HEK293 (cell line): ENCODE measurements at regions not wholly inside any gene's neighbourhood (a gene's known extent, or its start where the extent isn't known, plus 50 kb on each side); places are given as distances from the start of the nearest gene placed in this dataset.

ENCODE experiments used
- CTCF ChIA-PET: fragments of 350-600 bp; formaldehyde crosslinking; extraction: SDS; loops from one replicate; lab custom pipeline; 2021; ENCODE audit warnings: antibody characterized with exemption; lab: Yijun Ruan, JAX
- POLR2A ChIA-PET: fragments of 300-600 bp; formaldehyde crosslinking; extraction: SDS; loops from one replicate; lab custom pipeline; 2020; ENCODE audit warnings: antibody characterized with exemption, inconsistent platforms; lab: Yijun Ruan, JAX
- H3K27ac ChIP-seq: fragments of 200-500 bp; sonication (Bioruptor generic); 2 replicates; pipeline ENCODE4 v1.5.1; 2014; ENCODE audit warnings: low read depth, low read length, control low read depth, inconsistent platforms; ENCODE audit errors: extremely low read depth
- H3K36me3 ChIP-seq, 2 experiments: fragments of 200-500 bp in 1 of 2; sonication (Bioruptor generic) in 1 of 2; 1 replicate in 1 of 2; 2 replicates in 1 of 2; pipeline ENCODE4 v1.5.1; 2014 to 2017; ENCODE audit warnings: inconsistent platforms in 2 of 2, low read length in 2 of 2; ENCODE audit not compliant: control insufficient read depth in 2 of 2, insufficient read depth in 1 of 2
- H3K4me1 ChIP-seq: fragments of 200-500 bp; sonication (Bioruptor generic); 2 replicates; pipeline ENCODE4 v1.5.1; 2014; ENCODE audit warnings: mild to moderate bottlenecking, low read length, inconsistent platforms; ENCODE audit not compliant: control insufficient read depth, insufficient read depth
- H3K4me3 ChIP-seq: 2 replicates; pipeline ENCODE4 v1.5.1; 2011; ENCODE audit warnings: low read depth, mild to moderate bottlenecking, control low read depth, low read length, moderate library complexity
- H3K9me3 ChIP-seq: fragments of 200-500 bp; sonication (Bioruptor generic); 2 replicates; pipeline ENCODE4 v1.5.1; 2014; ENCODE audit warnings: low read depth, low read length, inconsistent platforms; ENCODE audit not compliant: control insufficient read depth, insufficient read depth
- ATF2 ChIP-seq: fragments of 450-650 bp; formaldehyde crosslinking; IDR thresholded peaks from 2 replicates; pipeline ENCODE4 v1.5.1; 2016; ENCODE audit warnings: missing biosample characterization, missing genetic modification characterization, low read depth
- GLI2 ChIP-seq: fragments of 450-650 bp; formaldehyde crosslinking; IDR thresholded peaks from 2 replicates; pipeline ENCODE4; 2017; ENCODE audit warnings: missing biosample characterization, missing genetic modification characterization, low read depth, borderline replicate concordance
- IKZF3 ChIP-seq: fragments of 450-650 bp; IDR thresholded peaks from 2 replicates; pipeline ENCODE4 v1.5.0; 2018; ENCODE audit warnings: missing biosample characterization, mild to moderate bottlenecking, missing genetic modification characterization, moderate library complexity
- KLF7 ChIP-seq: fragments of 450-650 bp; formaldehyde crosslinking; IDR thresholded peaks from 2 replicates; pipeline ENCODE4 v1.5.1; 2016; ENCODE audit warnings: missing biosample characterization, missing genetic modification characterization, borderline replicate concordance
- KLF8 ChIP-seq: fragments of 450-650 bp; formaldehyde crosslinking; IDR thresholded peaks from 2 replicates; pipeline ENCODE4 v1.5.1; 2016; ENCODE audit warnings: missing biosample characterization, missing genetic modification characterization
- KLF9 ChIP-seq: fragments of 450-650 bp; formaldehyde crosslinking; IDR thresholded peaks from 2 replicates; pipeline ENCODE4 v1.5.1; 2016; ENCODE audit warnings: missing biosample characterization, missing genetic modification characterization, low read depth
- OVOL3 ChIP-seq: fragments of 450-650 bp; formaldehyde crosslinking; IDR thresholded peaks from 2 replicates; pipeline ENCODE4 v1.5.1; 2016; ENCODE audit warnings: missing biosample characterization, missing genetic modification characterization
- PBX3 ChIP-seq: sonication (generic); formaldehyde crosslinking; IDR thresholded peaks from 2 replicates; pipeline ENCODE4 v1.8.1; 2022; ENCODE audit warnings: mild to moderate bottlenecking, moderate library complexity, missing genetic modification reagents
- PRDM1 ChIP-seq: fragments of 450-650 bp; formaldehyde crosslinking; IDR thresholded peaks from 2 replicates; pipeline ENCODE4; 2016; ENCODE audit warnings: missing biosample characterization, missing genetic modification characterization
- PRDM10 ChIP-seq: fragments of 450-650 bp; formaldehyde crosslinking; IDR thresholded peaks from 2 replicates; pipeline ENCODE4 v1.5.1; 2016; ENCODE audit warnings: missing biosample characterization, missing genetic modification characterization
- SALL2 ChIP-seq: fragments of 450-650 bp; formaldehyde crosslinking; IDR thresholded peaks from 2 replicates; pipeline ENCODE4 v1.5.0; 2017; ENCODE audit warnings: missing biosample characterization, mild to moderate bottlenecking, missing genetic modification characterization, borderline replicate concordance
- SP7 ChIP-seq: fragments of 450-650 bp; formaldehyde crosslinking; IDR thresholded peaks from 2 replicates; pipeline ENCODE4 v1.5.1; 2016; ENCODE audit warnings: missing biosample characterization, missing genetic modification characterization
- ZBTB44 ChIP-seq: fragments of 450-650 bp; IDR thresholded peaks from 2 replicates; pipeline ENCODE4 v1.5.1; 2018; ENCODE audit warnings: missing biosample characterization, mild to moderate bottlenecking, missing genetic modification characterization
- ZNF114 ChIP-seq: fragments of 450-650 bp; formaldehyde crosslinking; IDR thresholded peaks from 2 replicates; pipeline ENCODE4 v1.5.0; 2017; ENCODE audit warnings: missing biosample characterization, missing genetic modification characterization
- ZNF211 ChIP-seq: fragments of 450-650 bp; formaldehyde crosslinking; IDR thresholded peaks from 2 replicates; pipeline ENCODE4 v1.5.1; 2016; ENCODE audit warnings: low read depth, missing biosample characterization, missing genetic modification characterization
- ZNF26 ChIP-seq: fragments of 450-650 bp; formaldehyde crosslinking; IDR thresholded peaks from 2 replicates; pipeline ENCODE4 v1.5.1; 2016; ENCODE audit warnings: missing biosample characterization, missing genetic modification characterization
- ZNF341 ChIP-seq: fragments of 450-650 bp; formaldehyde crosslinking; IDR thresholded peaks from 2 replicates; pipeline ENCODE4; 2016; ENCODE audit warnings: low read depth, missing biosample characterization, missing genetic modification characterization
- ZNF362 ChIP-seq: fragments of 450-650 bp; formaldehyde crosslinking; IDR thresholded peaks from 2 replicates; pipeline ENCODE4 v1.5.1; 2016; ENCODE audit warnings: missing biosample characterization, missing genetic modification characterization
- ZNF530 ChIP-seq: fragments of 450-650 bp; formaldehyde crosslinking; IDR thresholded peaks from 2 replicates; pipeline ENCODE4 v1.5.1; 2016; ENCODE audit warnings: low read depth, missing biosample characterization, missing genetic modification characterization
- ZNF76 ChIP-seq: fragments of 450-650 bp; formaldehyde crosslinking; IDR thresholded peaks from 2 replicates; pipeline ENCODE4; 2016; ENCODE audit warnings: low read depth, missing biosample characterization, missing genetic modification characterization, borderline replicate concordance
- ZNF768 ChIP-seq: fragments of 450-650 bp; formaldehyde crosslinking; IDR thresholded peaks from 2 replicates; pipeline ENCODE4 v1.5.1; 2018; ENCODE audit warnings: missing biosample characterization, mild to moderate bottlenecking, missing genetic modification characterization
- ZNF776 ChIP-seq: fragments of 450-650 bp; formaldehyde crosslinking; IDR thresholded peaks from 2 replicates; pipeline ENCODE4 v1.5.0; 2017; ENCODE audit warnings: missing biosample characterization, missing genetic modification characterization, borderline replicate concordance
- ZNF785 ChIP-seq: fragments of 450-650 bp; formaldehyde crosslinking; IDR thresholded peaks from 2 replicates; pipeline ENCODE4 v1.5.1; 2016; ENCODE audit warnings: missing biosample characterization, missing genetic modification characterization
- ZNF830 ChIP-seq: fragments of 450-650 bp; IDR thresholded peaks from 2 replicates; pipeline ENCODE4 v1.5.0; 2018; ENCODE audit warnings: missing biosample characterization, missing genetic modification characterization, low read depth, mild to moderate bottlenecking, moderate library complexity

GRCh38 chr2:58293056-58293455 is 51.9 kb upstream of the FANCL start:
- POLR2A ChIA-PET: no interaction called here
- Histone ChIP-seq H3K4me1 (no peaks in the 10 kb centered on the region), H3K9me3 (no peaks in the 10 kb centered on the region)
- CTCF ChIA-PET: no interaction called here
- TF ChIP-seq ZNF830 (tag by site-specific recombination) (no peak), PBX3 (CRISPR knock-in tag) (no peak), ZNF768 (tag by site-specific recombination) (no peak), ZNF530 (tag by site-specific recombination) (no peak), ZNF785 (tag by site-specific recombination) (no peak), KLF9 (no peak), ZNF341 (tag by site-specific recombination) (no peak), PRDM1 (no peak), ZNF362 (tag by site-specific recombination) (no peak), KLF8 (tag by site-specific recombination) (no peak), ATF2 (tag by site-specific recombination) (no peak), IKZF3 (no peak), SALL2 (tag by site-specific recombination) (no peak), SP7 (tag by site-specific recombination) (no peak), ZNF211 (tag by site-specific recombination) (no peak), ZNF76 (tag by site-specific recombination) (no peak), KLF7 (tag by site-specific recombination) (no peak), ZNF114 (tag by site-specific recombination) (no peak), ZNF26 (no peak), OVOL3 (tag by site-specific recombination) (no peak)
- TF ChIP-seq, all 188 proteins: peak for 0
- no peaks in the 10 kb centered on the region for H3K36me3 ChIP-seq
- H3K27ac ChIP-seq: no peak overlapping the region
- H3K4me3 ChIP-seq: no peak overlapping the region

- Histone ChIP-seq H3K4me3 (no peak overlapping the region), H3K36me3 (no peaks in the 10 kb centered on the region), H3K27ac (no peak overlapping the region), H3K9me3 (no peaks in the 10 kb centered on the region), H3K4me1 (no peaks in the 10 kb centered on the region)
- CTCF ChIA-PET: no interaction called here
- POLR2A ChIA-PET: no interaction called here
- TF ChIP-seq GLI2 (no peak), ZNF768 (tag by site-specific recombination) (no peak), PRDM10 (tag by site-specific recombination) (no peak), ZNF776 (tag by site-specific recombination) (no peak), ZBTB44 (tag by site-specific recombination) (no peak)
Measured at GRCh38 chr2:58291726-58292438, 50.8 kb upstream of the FANCL start.
